ENCODE measurements at regions not wholly inside any gene's neighbourhood (a gene's known extent, or its start where the extent isn't known, plus 50 kb on each side); places are given as distances from the start of the nearest gene placed in this dataset.

- DNase-seq: no peak
These were observed 95.9 kb upstream of the SCOC start for GRCh38 chr4:140277576-140277975.

- DNase-seq: no peak
These were observed 101.9 kb upstream of the SCOC start for GRCh38 chr4:140271553-140271952.

- DNase-seq: no peak
These were observed 104.1 kb upstream of the SCOC start for GRCh38 chr4:140269369-140269768.

- no peak for DNase-seq
These were observed 105.1 kb upstream of the SCOC start for GRCh38 chr4:140268186-140268841.

- DNase-seq: no peak
These were observed 105.9 kb upstream of the SCOC start for GRCh38 chr4:140267576-140267975.

GRCh38 chr4:140266958-140267568 lies 106.4 kb upstream of the SCOC start:
- no peak for DNase-seq

- no peak for DNase-seq
These were observed 106.2 kb upstream of the MAML3 start for GRCh38 chr4:140260227-140260626.

- DNase-seq: no peak
These were observed 104.5 kb upstream of the MAML3 start for GRCh38 chr4:140258476-140258875.

- DNase-seq: no peak
These were observed 103.7 kb upstream of the MAML3 start for GRCh38 chr4:140257461-140258305.

GRCh38 chr4:140256941-140257340 lies 103.0 kb upstream of the MAML3 start:
- no peak for DNase-seq

GRCh38 chr4:140256335-140256734 lies 102.4 kb upstream of the MAML3 start:
- DNase-seq: no peak

- DNase-seq: no peak
These were observed 101.9 kb upstream of the MAML3 start for GRCh38 chr4:140255927-140256326.

GRCh38 chr4:140255467-140255866 lies 101.5 kb upstream of the MAML3 start:
- no peak for DNase-seq

- DNase-seq: no peak
These were observed 100.8 kb upstream of the MAML3 start for GRCh38 chr4:140254651-140255299.

GRCh38 chr4:140253556-140254027 lies 99.6 kb upstream of the MAML3 start:
- no peak for DNase-seq

GRCh38 chr4:140252742-140253555 lies 99.0 kb upstream of the MAML3 start:
- peak; percentile 40 for DNase-seq

GRCh38 chr4:140252141-140252741 lies 98.3 kb upstream of the MAML3 start:
- no peak for DNase-seq

GRCh38 chr4:140251571-140251970 lies 97.6 kb upstream of the MAML3 start:
- no peak for DNase-seq

GRCh38 chr4:140250989-140251552 lies 97.1 kb upstream of the MAML3 start:
- DNase-seq: no peak

GRCh38 chr4:140249351-140249750 lies 95.4 kb upstream of the MAML3 start:
- no peak for DNase-seq

- no peak for DNase-seq
These were observed 93.3 kb upstream of the MAML3 start for GRCh38 chr4:140247237-140247636.

- no peak for DNase-seq
These were observed 92.2 kb upstream of the MAML3 start for GRCh38 chr4:140246216-140246615.
